Middle frontal gyrus (tissue), 1 donor: ENCODE measurements at regions not wholly inside any gene's neighbourhood (a gene's known extent, or its start where the extent isn't known, plus 50 kb on each side); places are given as distances from the start of the nearest gene placed in this dataset.
"Not testable (repeated sequence)": the region's sequence is repeated elsewhere in the genome, so short reads cannot be mapped to it uniquely, and the experiment has no call there.

Source experiments
- DNase-seq: peaks from one replicate; pipeline ENCODE4 v3.0.0-alpha.2; 2015; ENCODE audit warnings: low spot score; ENCODE audit errors: extremely low spot score

DNA sequence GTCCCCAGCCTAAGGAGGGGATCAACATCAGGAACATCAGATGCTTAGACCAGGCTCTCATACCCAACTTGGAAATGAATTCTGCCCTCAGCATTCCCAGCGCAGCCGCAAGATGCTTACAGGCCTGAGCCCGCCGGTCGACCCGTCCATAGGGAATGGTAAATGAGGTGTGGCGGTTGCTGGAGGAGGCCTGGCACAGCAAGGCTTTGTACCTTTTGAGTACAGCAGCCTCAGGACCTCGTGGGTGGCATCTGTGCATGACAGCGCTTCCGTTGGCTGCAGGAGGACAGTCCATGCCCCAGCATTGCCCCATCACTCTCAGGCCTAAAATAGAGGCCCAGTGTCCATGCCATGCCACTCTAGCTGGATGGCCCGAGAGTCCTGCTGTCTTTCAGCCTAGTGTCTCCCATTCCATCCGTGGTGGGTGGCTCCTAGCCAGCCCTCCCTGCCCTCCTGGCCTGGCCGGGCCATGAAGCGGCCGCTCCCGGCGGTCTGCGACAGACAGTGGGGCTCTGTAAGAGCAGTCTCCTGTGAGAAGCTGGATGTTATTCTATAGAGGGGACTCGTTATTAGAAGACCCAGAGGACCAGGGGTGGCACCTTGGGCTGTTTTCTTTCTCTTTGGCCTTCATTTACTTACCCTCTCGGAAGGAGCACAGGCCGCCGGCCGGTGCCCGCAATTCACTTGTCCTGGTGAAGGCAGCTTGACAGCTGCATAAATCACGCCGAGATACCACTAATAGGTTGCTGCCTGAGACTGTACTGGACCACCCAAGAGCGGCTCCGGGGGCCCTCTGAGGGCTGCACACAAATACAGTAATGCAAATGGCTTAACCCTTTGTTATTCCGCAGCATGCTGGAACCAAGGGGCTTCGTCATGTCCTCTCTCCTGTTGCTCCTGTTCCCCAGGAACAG, 223.5 kb upstream of the TUT7 start:
- DNase-seq: no peak

DNA sequence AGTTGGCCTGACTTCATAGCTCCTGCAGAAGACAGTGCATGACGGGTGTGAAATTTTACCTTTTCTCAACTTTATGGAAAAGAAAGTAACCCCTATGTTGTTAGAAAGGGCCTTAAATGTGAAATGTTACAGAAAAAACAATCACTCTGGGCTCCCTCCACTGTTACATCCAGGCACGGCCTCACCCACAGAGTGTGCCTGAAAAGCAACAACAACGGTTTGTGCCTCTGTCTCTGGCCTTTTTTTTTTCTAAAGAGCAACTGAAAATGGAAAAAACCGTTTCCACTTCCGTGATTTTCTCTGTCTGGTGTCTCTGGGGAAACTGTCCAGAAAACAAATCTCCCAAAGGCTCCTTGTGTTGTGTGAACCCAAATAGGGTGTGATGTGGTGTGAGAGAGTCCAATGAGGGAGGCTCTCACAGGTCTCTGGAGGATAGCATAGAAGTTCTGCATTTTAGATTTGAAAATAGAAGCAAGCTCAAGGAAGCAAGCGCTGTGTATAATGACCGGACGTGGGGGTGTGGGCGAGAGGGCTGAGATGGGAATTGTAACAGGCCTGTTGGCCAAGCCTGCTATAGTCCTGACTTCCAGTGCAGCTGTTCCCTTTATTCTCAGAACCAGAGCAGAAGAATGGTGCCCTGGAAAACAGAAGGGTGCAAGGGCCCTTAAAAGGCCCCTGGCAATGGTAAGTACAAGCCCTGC, 221.8 kb upstream of the TUT7 start:
- no peak for DNase-seq

- DNase-seq: no peak
Measured at GRCh38 chr9:86575137-86575536, 220.9 kb upstream of the TUT7 start.

- no peak for DNase-seq
Measured at GRCh38 chr9:86573886-86574285, 219.7 kb upstream of the TUT7 start.

GRCh38 chr9:86572904-86573303, 218.7 kb upstream of the TUT7 start:
- no peak for DNase-seq

DNA sequence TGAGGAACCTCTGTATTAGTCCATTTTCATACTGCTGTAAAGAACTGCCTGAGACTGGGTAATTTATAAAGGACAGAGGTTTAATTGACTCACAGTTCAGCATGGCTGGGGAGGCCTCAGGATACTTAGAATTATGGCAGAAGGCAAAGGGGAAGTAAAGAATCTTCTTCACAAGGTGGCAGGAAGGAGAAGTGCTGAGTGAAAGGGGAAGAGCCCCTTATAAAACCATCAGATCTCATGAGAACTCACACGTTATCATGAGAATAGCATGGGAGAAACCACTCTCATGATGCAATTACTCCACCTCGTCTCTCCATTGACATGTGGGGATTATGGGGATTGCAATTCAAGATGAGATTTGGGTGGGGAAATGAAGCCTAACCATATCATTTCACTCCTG, 211.4 kb upstream of the TUT7 start:
- DNase-seq: not testable (repeated sequence)

- DNase-seq: no peak
Measured at GRCh38 chr9:86563936-86564335, 209.7 kb upstream of the TUT7 start.

DNA sequence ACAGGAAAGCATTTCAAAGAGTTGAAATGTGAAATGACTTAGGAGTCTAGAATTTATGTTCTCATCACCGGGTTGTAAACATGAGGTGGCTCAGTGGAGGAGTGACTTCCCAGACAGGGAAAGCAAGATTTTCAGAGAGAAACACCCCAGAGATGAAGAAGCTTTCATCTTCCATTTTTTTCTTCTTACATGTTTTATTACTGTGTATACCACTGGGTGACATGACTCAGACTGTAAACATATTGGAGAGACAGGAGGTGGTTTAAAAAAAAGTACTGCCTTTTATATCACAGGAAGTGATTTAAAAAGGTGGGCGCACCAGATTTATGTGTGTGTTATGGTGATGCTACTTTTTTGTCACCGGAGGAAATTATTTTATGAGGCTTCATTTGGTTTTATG, 209.1 kb upstream of the TUT7 start:
- DNase-seq: peak; percentile 4

- no peak for DNase-seq
Measured at GRCh38 chr9:86562691-86563090, 208.5 kb upstream of the TUT7 start.

DNA sequence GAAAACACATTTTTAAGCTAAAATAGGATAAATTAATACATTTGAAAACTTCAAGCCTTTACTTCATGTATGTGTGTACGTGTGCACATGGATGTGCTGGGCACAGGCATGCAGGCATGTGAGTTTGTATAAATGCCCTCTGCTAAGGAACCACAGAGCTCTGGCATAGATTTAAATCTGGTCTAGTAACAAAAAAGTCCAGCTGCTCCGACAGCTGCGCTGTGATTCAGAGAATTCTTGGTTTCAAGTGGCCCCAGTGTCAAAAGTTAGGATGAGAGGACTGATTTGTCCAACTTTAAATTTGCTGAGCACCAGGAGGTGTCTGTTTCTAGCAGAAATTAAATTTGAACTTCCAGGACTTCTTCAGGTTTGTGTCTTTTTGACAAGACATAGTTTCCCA, 203.7 kb upstream of the TUT7 start:
- no peak for DNase-seq

- DNase-seq: no peak
Measured at GRCh38 chr9:86557063-86557766, 203.0 kb upstream of the TUT7 start.

DNA sequence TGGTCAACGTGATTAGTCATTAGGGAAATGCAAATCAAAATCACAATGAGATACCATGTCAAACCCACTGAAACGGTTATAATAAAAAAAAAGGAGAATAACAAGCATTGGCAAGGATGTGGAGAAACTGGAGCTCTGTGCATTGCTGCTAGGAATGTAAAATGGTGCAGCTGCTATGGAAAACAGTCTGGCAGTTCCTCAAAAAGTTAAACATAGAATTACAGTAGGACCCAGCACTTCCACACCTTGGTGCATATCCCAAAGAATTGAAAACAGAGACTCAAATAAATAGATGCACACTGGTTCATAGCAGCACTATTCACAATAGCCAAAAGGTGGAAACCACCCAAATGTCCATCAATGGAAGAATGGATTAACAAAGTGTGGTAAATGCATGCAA, 201.5 kb upstream of the TUT7 start:
- no peak for DNase-seq

DNA sequence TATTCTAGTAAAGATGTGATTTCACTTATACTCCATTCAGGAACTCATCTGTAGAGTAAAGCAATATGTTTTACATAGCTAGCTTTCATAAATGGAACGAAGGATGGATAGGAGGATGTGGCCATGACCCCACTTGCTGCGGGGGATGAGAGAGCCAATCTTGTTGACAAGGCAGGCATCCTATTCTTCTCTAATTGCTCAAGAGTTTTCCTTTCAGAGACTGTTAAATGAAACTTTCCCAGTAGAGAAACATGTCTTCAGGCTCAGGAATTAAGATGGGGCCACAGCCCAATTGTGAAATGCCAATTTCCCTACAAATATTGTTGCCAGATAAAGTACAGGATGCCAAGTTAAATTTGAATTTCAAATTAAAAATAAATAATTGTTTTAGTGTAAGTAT, 196.2 kb upstream of the TUT7 start:
- no peak for DNase-seq

DNA sequence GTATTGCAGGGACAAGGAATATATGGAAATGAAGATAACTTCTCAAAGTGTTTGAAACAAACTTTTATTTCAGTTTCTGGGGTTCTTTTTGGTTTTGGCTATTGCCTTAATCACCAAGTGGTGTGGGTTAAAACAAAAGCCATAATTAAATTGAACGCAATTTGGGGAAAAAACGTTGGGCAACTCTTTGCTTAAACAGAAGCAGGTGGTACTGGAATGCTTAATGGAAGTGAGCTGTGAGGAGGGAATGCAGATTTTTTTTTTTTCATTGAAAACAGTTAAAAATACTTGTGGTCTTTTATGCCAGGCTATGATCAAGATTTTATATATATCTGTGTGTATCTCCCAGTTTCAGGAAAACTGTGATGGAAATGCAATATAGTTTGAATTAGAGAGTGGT, 195.7 kb upstream of the TUT7 start:
- DNase-seq: no peak

DNA sequence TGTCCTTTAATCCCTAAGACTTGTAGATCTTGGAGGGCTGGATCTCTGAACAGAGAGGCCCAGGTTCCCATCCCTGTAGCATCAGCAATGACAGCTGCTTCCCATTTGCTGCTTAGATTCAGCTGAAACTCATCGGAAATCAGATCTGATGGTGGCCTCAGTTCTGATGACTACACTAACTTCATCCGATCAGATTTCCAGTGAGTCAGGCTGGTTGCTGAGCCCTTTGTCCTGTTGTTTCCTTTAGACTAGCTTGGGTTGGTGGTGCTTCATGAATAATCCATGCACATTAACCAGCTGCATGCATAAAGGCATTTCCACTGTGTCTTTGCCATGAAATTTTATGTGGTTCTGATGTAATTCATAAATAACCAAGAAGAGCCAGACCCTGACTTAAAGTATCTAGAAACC, 195.2 kb upstream of the TUT7 start:
- DNase-seq: no peak

DNA sequence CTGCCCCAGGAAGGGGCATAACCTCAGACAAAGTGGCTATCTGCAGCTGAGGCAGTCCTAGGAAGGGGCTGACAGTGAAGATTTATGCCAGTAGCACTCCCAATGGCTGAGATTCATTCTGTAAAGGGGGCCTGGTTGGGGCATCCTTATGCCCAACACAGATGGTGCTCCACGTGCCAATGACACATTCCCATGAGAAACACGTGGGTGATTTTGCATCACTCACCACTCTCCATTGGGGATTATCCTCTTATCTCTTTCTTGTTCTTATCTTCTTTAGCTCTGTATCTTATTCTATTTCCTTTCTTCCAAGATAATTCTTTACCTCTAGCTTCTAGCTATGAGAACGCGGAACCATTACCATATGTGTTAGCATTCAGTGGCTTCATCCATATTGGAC, 194.0 kb upstream of the TUT7 start:
- no peak for DNase-seq

GRCh38 chr9:86547571-86547970, 193.4 kb upstream of the TUT7 start:
- DNase-seq: no peak

- DNase-seq: no peak
Measured at GRCh38 chr9:86546712-86547111, 192.5 kb upstream of the TUT7 start.

DNA sequence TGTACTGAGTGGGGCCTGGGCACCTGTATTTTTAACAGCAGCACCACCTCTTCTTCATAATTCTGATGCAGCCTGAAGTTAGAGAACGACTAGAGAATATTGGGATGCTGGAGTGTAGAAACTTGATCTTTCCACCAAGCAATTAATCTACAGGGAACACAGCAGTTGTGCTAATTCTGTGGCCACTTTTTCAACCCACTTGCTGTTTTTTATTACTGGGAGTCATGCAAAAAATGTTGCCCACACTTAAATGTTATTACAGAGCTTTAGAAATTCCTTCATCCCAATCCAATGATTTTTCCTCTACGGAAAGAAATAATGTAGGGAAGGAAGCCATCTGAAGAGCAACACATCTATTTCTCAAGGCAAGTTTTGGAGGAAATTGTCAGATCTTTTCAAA, 190.9 kb upstream of the TUT7 start:
- no peak for DNase-seq

- no peak for DNase-seq
Measured at GRCh38 chr9:86541014-86541570, 186.9 kb upstream of the TUT7 start.

DNA sequence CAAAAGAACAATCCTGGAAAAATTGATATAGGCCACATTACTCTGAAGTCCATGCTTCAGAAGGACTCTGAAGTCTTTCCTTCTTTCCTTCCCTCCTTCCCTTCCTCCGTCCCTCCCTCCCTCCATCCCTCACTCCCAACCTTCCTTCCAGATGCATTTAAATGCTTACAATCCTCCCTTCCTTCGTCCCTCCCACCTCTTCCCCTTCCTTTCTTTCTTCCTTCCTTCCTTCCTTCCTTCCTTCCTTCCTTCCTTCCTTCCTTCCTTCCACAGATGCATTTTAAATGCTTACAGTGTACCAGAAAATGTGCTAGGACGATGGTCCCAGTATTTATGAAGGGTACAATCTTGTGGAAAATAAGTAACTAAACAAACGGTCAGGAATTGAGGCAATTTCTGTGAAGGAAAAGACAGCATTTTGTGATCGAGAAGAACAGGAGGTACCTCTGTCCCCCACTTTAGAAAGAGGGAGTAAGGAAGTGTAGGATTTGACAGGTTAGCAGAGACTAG, 181.3 kb upstream of the TUT7 start:
- DNase-seq: no peak
